ENCODE measurements at regions not wholly inside any gene's neighbourhood (a gene's known extent, or its start where the extent isn't known, plus 50 kb on each side); places are given as distances from the start of the nearest gene placed in this dataset.

GRCh38 chr6:14065350-14065749, 52.2 kb upstream of the CD83 start:
- no peak overlapping the region for H2AFZ ChIP-seq
- Mint-ChIP-seq H3K27ac (no peak overlapping the region), H3K9me3 (peaks cover 9% of the 10 kb centered on the region; the same call in 2 of the 3 replicates), H3K27me3 (ENCODE audit: insufficient read depth, low read depth, poor library complexity) (peaks cover 5% of the 10 kb centered on the region), H3K4me1 (no peaks in the 10 kb centered on the region; the same call in 2 of the 3 replicates), H3K4me3 (no peak overlapping the region), H3K36me3 (ENCODE audit: low read depth) (no peaks in the 10 kb centered on the region)
- no peaks in the 10 kb centered on the region for H4K20me1 ChIP-seq (replicated peaks; ENCODE audit: insufficient read depth)
- no peaks in the 10 kb centered on the region for H3K9me2 ChIP-seq (ENCODE audit: insufficient read depth)
- DNase-seq (ENCODE audit: low spot score): no peak
- no peaks in the 10 kb centered on the region for H3F3A ChIP-seq (replicated peaks; ENCODE audit: low read depth)
- no peaks in the 10 kb centered on the region for H3K79me2 ChIP-seq (replicated peaks; ENCODE audit: insufficient read depth)
- H3K27ac ChIP-seq (ENCODE audit: low read depth): no peak overlapping the region
- no peak for ATAC-seq
- no peak for TF ChIP-seq REST (IDR thresholded peaks at IDR 0.05; ENCODE audit: unreplicated experiment)
- TF ChIP-seq POLR2AphosphoS5 (IDR thresholded peaks at IDR 0.05; ENCODE audit: low read depth): no peak
- no peak for TF ChIP-seq CREB1 (CRISPR knock-in tag; IDR thresholded peaks at IDR 0.05; ENCODE audit: low read depth)
- no peak for TF ChIP-seq ETS1 (IDR thresholded peaks at IDR 0.05)
- no peak for TF ChIP-seq STAT1 (IDR thresholded peaks at IDR 0.05; ENCODE audit: unreplicated experiment)
- TF ChIP-seq EZH2 (IDR thresholded peaks at IDR 0.05; ENCODE audit: low read depth, unreplicated experiment): no peak
- no peak for TF ChIP-seq ZNF114 (CRISPR knock-in tag; IDR thresholded peaks at IDR 0.05)
- no peak for TF ChIP-seq JUNB (IDR thresholded peaks at IDR 0.05; ENCODE audit: unreplicated experiment)
- no peak for TF ChIP-seq EZH2phosphoT487 (IDR thresholded peaks at IDR 0.05; ENCODE audit: unreplicated experiment)
- no peak for TF ChIP-seq ZNF331 (CRISPR knock-in tag; IDR thresholded peaks at IDR 0.05; ENCODE audit: low read depth)
- no peak for TF ChIP-seq CTCF (conservative IDR thresholded peaks at IDR 0.05; ENCODE audit: low read depth in 2 of 2)
- TF ChIP-seq NANOG (IDR thresholded peaks at IDR 0.05; ENCODE audit: borderline replicate concordance): no peak
- TF ChIP-seq ZNF462 (CRISPR knock-in tag; IDR thresholded peaks at IDR 0.05): no peak
- H3K36me3 ChIP-seq (ENCODE audit: insufficient read depth): no peaks in the 10 kb centered on the region
- H3K4me3 ChIP-seq: no peak overlapping the region
- H3K27me3 ChIP-seq (ENCODE audit: insufficient read depth): no peaks in the 10 kb centered on the region
- H3K4me1 ChIP-seq (ENCODE audit: insufficient read depth): no peaks in the 10 kb centered on the region
- H3K4me2 ChIP-seq: no peak overlapping the region
